ENCODE measurements at regions not wholly inside any gene's neighbourhood (a gene's known extent, or its start where the extent isn't known, plus 50 kb on each side); places are given as distances from the start of the nearest gene placed in this dataset.

DNA sequence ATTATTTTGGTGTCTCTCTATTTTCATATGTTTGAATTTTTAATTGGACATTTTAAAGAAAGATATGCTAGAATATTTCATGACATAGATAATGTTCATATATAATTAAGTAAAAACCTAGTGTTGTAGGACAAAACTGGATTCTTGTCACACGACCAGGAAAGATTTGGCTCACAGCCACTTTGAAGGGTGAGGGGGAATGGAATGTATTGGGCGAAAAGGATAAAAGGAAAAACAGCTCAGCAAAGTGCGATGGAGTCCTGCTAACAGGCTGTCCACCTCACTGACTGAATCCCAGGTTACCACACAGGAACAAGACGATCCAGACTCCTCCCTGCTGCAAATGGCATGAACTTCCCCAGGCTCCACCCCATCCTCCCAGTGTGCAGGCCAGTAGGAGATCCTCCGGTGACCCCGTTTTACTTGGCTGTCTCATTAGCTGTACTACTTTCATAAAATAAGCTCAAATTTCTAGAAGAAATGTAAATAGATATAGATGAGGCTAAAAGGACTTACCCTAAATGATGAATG is 186.2 kb downstream of the CD47 start:
- DNase-seq (ENCODE audit: low read depth in 3 of 3, low spot score in 1 of 3): no peak

DNA sequence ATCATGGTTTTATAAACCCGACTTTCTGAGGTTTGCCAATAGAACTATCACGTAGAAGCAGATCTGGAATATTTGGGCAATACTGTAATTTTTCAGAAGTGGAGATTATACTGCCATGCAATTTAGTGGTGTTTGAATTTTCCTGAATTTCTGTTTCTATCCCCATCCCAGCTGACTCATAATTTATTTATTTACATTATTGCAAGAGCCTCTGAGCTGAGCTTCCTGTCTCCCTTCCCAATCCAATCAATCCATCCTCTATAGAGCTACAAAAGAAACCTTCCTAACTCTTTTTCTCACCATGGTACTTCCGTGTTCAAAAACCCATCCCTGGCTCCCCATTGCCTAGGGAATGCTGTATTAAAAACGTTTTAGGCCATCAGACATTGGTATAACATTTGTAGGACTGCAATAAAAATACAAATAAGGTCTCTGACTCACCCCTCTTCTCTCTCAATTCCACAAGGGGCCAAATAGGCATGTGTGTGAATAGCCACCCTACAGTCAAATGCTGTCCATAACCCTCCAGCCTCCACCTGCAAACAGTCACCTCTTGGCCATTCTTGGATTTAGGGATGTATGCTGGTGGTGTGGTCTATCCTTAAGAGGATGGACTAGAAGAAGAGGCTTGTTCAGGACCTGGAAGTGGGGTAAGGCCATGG is 190.7 kb downstream of the CD47 start:
- no peak for DNase-seq (ENCODE audit: low read depth in 3 of 3, low spot score in 1 of 3)

DNA sequence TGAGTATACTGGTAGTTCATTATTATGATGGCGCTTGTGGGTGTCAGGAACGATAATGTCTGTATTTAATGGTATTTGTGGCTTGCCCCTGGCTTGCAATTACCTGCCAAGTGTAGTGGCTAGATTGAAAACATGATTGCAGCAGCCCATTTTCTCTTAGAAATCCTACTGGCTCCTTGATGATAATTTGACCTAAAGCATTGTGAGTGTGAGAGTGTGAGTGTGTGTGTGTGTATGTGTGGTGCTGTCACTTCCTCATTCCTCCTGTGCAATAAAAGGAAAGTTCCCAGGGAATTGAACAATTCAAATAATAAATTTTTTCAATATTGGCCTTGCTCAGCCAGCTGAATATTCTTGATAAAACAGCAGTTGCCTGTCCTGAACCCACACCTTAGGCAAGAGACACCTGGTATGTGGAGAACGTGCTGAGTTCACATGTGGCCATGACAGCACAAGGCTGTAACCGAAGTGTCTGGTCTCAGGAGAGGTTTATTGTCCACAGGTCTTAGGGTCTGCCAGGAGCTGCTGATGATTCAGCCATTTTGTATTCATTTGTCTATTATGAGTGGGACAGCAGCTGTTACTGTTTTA is 193.3 kb downstream of the CD47 start:
- DNase-seq (ENCODE audit: low read depth in 3 of 3, low spot score in 1 of 3): no peak

DNA sequence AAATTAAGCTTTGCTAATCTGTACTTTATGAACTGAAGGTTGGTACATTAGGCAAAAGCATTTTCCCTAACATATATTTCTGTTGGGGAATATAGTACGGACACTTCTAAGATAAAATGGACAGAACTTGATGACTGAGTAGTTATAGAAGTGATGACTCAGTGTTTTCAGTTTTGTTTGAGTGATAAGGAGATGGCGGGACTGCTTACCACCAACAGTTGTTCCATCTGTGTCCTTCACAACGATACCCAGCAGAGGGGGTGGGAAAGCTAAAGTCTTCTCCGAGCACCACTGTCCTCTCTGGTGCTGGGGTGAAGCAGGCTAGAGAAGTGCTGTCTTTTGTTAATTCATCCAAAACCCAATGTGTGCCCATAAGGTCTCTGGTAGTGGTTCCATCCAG is 195.8 kb downstream of the CD47 start:
- no peak for DNase-seq (ENCODE audit: low read depth in 3 of 3, low spot score in 1 of 3)

DNA sequence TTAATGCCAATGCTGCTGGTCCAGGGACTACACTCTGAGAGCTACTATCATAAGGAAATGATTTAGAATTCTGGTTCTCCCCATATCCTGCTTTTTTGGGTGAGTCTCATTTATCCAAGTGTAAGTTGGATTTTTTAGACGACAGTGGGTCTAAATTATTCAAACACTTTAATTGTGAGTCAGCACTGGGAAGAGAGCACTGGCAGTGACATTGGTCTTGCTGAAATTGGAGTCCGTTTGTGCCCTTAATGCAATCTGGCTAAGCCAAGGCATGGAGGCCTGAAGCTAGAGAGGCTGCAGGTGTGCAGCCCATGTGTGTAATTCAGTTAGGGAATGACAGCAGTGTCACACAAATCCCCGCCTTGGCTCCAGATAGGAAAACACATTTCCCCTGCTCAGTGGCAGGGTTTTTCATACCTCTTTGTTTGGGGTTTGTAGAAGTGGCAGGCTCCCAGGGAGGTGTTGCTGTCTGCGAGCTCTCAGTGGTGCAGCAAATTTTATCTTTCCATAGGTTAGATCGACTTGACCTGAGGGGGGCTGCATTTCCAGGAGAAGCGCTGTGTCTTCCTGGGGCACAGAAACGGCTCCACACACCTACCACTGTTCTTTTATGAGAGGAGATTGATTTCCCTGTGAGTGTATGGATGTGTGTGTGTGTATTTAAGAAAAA is 197.7 kb downstream of the CD47 start:
- no peak for DNase-seq (ENCODE audit: low read depth in 3 of 3, low spot score in 1 of 3)

DNA sequence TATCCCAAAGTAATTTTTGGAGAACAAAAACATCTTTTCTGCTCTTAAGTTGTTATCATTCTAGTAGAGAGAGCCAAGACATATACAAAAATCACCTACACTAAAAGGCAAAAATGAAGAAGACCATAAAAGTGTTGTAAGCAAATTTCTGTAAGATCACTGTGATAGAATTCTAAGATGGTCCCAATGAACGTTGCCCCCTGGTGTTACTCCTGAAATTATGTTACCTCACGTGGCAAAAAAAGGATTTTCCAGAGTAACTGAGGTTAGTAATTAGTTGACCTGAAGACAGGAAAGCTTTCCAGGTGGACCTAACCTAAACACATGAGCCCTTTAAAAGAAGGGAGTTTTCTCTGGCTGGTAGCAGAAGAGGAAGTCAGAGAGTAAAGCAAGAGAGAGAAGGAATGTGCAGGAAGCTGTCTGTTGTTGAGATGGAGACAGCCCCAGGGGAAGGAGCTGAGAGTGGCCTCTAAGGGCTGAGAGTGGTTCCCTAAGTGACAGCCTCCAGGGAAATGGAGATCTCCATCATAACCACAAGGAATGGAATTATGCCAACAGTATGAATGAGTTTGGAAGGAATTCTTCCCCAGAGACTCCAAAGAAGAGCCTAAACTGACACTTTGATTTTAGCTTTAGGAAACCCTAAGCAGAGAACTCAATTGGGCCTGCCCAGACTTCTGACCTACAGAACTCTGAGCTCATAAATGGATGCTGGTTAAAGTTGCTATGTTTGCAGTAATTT is 205.9 kb downstream of the CD47 start:
- DNase-seq (ENCODE audit: low read depth in 3 of 3, low spot score in 1 of 3): no peak

DNA sequence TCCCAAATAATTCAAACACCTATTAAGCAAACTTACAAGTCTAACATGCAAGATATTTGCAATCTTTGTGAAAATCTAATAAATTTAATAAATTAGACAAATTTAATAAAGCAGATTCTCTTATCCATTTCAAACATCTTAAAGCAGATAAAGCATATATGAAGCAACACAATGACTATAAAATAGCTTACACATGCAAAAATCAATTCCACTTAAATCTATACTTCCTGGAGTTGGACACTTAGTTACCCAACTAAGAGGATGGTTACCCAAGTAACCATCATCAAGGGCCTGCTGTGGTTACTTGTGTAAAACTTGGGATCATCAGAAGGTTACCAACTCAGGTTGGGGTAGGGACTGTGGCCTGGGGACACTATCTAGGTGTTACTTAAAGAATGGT is 206.8 kb downstream of the CD47 start:
- no peak for DNase-seq (ENCODE audit: low read depth in 3 of 3, low spot score in 1 of 3)

DNA sequence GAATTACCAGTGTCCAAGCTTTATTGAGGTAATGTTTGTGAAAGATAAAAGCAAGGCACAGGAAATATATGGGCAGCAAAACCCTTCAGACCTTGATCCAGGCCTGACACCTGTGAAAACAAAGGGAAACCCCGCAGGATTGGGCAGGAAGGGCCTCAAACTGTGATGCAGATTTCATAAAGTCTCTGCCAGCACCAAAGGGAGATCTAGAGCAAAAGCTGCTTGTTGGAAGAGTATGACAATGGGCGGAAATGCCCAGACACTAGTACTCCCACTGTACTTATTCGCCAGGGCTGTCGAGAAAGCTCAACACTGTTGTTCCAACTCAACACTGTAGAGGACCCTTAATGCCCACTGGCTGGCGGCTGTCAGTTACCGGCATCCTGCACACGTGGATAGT is 207.9 kb downstream of the CD47 start:
- DNase-seq (ENCODE audit: low read depth in 3 of 3, low spot score in 1 of 3): no peak

DNA sequence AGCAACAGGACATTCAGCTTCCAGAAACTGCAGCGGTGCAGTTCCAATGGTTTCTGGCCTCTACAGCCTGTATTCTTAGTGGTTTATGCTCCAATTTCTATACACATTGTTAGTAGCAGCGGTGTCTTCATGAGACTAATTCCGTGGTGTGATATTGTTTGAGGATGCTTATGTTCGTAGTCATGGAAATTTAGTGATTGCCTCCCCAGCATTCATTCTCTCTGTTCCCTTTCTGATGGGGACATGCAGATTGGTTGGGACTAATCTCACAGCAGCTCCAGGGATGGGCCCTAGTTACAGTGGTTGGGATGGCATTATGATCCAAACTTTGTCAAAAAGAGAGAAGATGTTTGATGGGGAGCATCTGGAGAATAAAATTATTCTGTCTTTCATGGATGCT is 208.6 kb downstream of the CD47 start:
- DNase-seq (ENCODE audit: low read depth in 3 of 3, low spot score in 1 of 3): no peak

DNA sequence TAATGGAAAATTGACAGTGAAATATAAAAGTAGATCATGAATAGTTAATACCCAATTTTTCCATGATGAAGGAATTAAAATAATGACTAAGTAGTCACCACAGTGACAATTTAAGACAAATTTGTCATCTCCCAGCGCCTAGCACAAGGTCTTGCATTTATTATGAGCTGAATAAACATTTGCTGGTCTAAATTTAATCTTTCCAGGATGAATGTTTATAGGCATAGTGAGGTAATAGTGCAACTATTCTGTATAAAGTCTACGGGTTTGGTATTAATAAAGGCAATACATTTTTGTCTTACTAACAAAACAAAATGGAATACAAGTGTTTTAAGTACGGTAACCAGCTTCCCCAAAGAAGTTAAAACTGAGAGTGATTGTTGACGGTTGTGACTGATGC is 209.3 kb downstream of the CD47 start:
- DNase-seq (ENCODE audit: low read depth in 3 of 3, low spot score in 1 of 3): no peak

DNA sequence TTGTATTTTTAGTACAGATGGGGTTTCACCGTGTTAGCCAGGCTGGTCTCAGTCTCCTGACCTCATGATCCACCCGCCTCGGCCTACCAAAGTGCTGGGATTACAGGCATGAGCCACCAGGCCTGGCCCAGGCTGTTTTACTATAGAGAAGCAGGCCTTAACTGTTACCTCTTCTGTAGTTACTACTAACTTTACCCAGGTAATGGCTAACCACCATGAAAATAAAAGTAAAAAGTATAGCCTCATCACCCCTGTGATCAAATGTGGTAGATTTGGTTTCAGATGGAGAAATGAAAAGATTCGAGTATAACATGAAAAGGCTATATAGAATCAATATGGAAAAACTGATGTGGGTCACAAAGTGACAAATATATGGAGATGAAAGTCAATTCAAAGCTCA is 210.1 kb downstream of the CD47 start:
- DNase-seq (ENCODE audit: low read depth in 3 of 3, low spot score in 1 of 3): no peak

DNA sequence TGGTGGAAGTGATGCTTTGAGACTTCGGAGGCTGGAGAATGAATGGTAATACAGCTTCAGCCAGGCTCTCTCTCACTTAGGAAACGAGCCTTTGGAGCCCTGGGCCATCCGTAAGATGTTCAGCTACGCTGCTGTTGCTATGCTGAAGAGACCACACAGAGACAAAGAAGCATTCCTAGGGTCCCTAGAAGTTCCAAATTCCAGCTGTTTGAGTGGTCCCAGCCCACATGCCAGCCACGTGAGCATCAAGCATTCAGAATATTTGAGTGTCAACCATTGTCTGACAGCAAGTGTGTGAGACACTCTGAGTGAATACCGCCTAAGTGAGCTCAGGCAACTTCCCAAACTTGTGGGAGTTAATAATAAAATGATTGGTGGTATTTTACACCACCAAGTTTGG is 212.9 kb downstream of the CD47 start:
- no peak for DNase-seq (ENCODE audit: low read depth in 3 of 3, low spot score in 1 of 3)

DNA sequence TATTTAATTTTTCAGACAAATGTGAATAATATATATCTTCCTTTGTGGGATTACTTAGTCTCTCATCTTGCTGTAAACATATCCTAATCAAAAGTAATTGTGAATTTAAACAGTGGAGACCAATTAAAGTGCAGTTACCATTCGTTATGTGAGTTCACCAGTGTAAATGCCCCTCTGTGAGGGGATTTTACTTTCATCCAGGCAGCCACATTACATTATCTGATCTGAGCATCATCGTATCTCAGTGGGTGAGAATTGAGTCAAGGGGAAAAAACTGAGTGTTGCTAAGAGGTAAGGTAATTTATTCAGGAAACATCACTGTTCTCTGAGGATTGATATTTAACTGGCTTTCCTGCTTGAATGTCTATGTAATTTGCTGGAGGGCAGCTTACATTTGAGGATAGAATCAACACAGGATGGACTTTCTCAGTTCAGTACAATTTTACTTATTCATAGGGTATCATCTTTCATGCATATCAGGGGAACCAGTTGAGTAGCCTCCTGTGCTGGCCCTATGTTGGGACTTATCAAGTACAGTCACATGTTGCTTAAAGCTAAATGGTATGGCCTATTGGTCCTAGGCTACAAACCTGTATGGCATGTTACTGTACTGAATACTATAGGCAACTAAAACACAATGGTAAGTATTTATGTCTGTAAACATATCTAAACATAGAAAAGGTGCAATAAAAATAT is 219.7 kb downstream of the CD47 start:
- no peak for DNase-seq (ENCODE audit: low read depth in 3 of 3, low spot score in 1 of 3)

DNA sequence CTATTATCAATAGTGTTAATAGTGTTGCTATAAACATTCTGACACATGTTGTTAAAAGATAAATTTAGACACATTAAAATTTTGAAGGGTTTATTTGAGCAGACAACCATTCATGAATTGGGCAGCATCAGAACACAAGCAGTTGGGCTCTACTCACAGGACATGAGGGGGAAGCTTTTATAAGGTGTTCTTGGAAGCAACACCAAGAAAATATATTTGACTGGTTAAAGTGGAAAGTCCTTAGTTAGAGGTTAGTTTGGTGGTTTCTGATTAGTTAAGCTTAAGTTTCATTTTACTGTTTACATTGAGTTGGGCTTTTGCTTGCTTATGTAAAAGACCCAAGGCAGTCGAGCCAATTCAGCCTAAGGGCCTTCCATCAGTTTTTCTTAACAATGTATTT is 220.7 kb downstream of the CD47 start:
- DNase-seq (ENCODE audit: low read depth in 3 of 3, low spot score in 1 of 3): no peak

DNA sequence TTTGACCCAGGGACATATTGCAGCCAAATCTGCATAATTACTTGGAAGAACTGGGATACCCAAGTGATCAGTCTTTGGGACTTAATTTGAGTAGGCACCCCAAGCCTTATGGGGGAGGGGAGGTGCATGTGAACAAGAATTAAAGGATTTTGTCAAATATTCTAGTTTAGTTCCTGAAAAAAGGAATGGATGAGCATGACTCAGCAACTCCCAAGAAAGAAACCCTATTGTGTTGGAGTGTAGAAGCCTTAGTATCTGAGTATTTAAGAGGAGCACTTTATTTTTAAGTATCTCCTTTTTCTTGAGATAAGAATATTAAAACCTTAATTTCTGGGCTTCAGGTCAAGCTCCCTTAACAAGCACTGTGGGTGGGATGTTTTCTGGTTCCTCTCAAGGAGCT is 222.4 kb downstream of the CD47 start:
- DNase-seq (ENCODE audit: low read depth in 3 of 3, low spot score in 1 of 3): no peak

DNA sequence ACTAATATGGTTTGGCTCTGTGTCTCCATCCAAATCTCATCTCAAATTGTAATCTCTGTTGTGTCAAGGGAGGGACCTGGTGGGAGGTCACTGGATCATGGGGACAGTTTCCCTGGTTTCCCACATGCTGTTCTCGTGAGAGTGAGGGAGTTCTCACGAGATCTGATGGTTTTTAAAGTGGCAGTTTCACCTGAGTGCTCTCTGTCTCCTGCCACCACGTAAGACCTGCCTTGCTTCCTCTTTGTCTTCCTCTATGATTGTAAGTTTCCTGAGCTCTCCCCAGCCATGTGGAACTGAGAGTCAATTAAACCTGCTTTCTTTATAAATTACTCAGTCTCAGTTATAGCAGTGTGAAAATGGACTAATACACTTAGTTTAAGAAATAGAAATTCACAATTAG is 228.9 kb downstream of the CD47 start:
- no peak for DNase-seq (ENCODE audit: low read depth in 3 of 3, low spot score in 1 of 3)

DNA sequence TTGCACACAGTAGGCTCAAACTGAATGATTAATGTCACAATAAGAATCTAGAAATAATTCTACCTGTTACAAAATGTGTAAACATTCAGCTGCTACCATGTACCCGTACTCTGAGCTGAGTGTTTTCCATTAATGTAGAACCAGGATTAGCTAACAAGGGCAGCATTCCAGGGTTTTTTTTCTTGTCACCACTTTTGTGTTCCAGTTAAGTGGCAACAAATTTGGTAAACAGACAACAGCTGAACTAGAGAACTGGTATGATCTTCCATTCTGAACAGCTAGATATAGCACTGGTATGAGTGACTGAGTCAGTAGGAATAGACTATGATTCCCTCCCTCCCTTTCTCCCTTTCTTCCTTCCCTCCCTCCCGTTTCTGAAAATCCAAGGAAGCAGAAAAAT is 229.4 kb downstream of the CD47 start:
- DNase-seq (ENCODE audit: low read depth in 3 of 3, low spot score in 1 of 3): no peak
